ENCODE measurements at regions not wholly inside any gene's neighbourhood (a gene's known extent, or its start where the extent isn't known, plus 50 kb on each side); places are given as distances from the start of the nearest gene placed in this dataset.
A peak's percentile ranks its signal among the peaks of the same experiment; 100 is the strongest.
"Not testable (repeated sequence)": the region's sequence is repeated elsewhere in the genome, so short reads cannot be mapped to it uniquely, and the experiment has no call there.

GRCh38 chr6:15121443-15121842, 124.4 kb upstream of the JARID2 start:
- no peak for DNase-seq

DNA sequence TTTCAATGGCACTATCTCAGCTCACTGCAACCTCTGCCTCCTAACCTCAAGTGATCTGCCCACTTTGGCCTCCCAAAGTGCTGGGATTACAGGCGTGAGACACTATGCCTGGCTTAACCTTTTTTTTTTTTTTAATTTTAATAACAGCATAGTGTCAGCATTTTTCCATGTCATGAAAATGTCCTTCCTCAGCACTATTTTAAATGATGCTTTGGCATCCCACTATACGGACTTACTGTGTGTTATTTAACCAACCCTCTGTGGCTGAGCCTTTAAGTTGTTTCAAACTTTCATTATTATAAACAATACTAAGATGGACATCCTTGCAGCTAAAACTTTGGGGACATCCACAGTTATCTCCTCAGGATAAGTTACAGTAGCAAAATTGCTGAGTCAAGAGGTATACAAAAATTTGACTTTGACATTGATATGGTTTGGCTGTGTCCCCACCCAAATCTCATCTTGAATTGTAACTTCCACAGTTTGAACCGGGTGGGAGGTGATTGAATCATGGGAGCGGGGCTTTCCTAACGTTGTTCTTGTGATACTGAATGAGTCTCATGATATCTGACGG, 123.8 kb upstream of the JARID2 start:
- DNase-seq, result no peak

- DNase-seq, result peak; percentile 47
These were observed 116.0 kb upstream of the JARID2 start for GRCh38 chr6:15129887-15130286.

DNA sequence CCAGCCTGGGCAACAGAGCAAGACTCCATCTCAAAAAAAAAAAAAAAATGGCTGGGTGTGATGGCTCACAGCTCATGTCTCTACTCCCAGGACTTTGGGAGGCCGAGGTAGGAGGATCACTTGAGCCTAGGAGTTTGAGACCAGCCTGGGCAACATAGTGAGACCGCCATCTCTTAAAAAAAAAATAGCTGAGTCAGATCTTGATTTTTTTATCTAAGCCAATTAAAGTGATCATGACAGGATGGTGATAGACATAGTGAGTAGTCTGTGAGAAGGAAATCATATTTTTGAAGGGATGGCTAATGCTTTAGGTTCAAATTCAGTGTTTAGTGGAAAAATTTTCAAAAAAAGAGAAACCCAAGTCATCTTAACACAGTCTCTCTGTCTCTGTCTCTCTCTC, 114.6 kb upstream of the JARID2 start:
- DNase-seq, result no peak

DNA sequence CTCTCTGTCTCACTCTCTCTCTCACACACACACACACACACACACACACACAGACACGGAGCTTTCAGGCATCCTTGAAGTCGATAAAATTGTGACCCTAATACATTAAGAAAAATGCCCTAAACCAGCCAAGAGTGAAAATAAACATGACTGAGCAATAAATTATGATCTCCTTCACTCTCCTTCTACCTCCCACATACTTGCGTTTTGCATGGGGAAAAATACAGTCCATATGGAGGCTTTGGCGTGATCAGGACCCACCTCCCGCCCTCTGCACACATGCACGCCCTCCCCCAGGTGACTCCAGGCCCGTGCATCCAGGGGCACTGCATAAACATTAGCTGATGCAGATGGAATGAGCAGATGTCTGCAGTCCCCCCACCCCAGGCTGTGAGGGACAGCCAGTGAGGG, 114.2 kb upstream of the JARID2 start:
- peak; percentile 81 for DNase-seq

GRCh38 chr6:15132167-15132566, 113.7 kb upstream of the JARID2 start:
- no peak for DNase-seq

- DNase-seq, result no peak
These were observed 112.8 kb upstream of the JARID2 start for GRCh38 chr6:15132854-15133670.

DNA sequence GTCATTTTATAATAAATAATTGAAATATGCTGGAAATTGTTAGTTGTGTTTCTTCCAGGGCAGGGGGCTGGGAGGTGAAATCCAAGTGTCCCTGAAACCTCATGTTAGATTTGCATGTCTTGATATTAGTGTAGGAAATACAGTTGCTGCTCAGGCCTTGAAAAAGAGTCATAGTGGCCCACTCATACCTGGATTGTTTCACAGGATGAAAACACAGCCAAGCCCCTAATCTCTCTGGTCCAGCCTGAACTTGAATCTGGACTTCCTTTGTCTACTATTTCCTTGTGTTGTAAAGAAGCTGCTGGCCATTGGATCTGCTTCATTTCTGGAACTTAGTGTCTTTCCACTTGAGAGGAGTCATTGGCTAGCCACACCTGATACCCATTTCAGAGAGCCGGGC, 108.8 kb upstream of the JARID2 start:
- no peak for DNase-seq

GRCh38 chr6:15143086-15143485, 102.8 kb upstream of the JARID2 start:
- DNase-seq, result no peak

DNA sequence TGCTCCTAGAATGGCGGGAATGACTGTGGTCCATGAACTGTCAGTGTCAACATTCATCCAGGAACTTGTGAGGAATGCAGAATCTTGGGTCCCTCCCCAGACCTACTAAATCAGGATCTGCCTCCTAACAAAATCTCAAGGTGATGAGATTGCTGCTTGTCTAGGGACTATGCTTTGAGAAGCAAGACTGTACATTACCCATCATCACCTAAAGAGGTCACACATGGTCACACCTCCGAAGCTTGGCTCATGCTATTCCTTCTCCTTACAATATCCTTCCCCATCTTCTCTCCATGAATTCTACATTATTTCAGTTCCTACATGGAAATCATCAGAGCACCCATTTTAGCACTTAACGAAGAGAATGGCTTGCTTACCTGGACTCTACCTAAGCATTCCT, 102.3 kb upstream of the JARID2 start:
- DNase-seq, result no peak

DNA sequence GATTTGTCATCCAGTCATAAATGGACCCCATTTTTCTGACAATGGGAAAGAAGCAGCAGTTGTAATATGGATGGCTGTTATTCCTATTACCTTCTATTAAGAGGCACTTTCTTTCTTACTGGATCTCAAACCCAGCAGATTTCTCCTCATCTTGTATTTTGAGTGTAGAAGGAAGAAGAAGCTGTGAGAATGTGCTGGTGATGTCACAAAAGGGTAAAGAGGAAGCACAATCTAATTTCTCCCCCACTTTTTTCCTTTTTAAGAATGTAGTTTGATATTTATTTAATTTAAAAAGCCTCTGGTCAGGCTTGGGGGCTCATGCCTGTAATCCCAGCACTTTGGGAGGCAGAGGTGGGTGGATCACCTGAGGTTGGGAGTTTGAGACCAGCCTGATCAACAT, 100.0 kb upstream of the JARID2 start:
- no peak for DNase-seq

DNA sequence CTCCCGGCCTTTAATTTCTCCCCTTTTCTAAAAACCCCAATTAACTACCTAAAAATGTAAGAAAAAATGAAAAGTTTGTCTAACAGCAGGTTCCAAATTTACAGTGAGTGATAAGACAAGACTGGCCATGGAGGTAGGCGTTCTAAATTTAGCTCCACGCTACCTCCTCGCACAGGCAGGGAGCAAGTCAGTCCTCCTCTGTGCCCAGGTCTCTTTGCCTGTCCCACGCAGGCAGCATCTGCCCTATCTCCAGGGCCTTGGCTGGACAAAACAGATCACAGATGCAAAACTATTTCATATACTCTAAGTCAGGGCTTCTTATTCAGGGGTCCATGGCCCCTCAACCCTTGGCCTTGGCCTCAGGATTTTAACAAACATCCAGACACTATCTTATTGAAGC, 98.0 kb upstream of the JARID2 start:
- DNase-seq, result no peak

DNA sequence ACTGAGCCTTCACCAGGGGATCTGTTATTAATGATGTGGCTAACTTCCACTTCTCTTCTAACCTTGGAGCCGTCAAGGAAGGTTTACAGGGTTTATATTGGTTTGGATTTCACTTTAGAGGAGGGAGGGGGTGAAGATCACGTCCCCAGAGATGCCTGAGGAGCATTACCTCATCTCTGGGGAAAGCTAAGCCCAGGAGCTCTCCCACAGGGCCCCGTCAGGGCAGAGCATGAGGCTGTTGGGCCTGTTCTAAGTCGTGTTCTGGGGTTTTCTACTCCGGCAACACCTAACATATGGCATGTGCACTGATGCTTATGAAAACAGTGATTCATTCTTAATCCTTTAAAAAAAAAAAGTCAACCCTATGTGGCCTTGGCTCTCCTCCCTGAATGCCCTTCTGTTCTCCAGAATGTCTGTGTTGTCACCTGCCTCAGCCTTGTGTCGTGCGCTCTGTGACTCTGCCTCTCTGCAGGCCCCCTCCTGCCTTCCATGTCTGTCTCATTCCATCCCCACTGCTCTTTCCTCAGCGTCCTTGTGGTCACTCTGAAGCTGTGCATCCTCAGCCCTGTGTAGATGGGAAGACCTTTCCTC, 97.4 kb upstream of the JARID2 start:
- DNase-seq, result peak; percentile 42

GRCh38 chr6:15150207-15150606, 95.7 kb upstream of the JARID2 start:
- no peak for DNase-seq

DNA sequence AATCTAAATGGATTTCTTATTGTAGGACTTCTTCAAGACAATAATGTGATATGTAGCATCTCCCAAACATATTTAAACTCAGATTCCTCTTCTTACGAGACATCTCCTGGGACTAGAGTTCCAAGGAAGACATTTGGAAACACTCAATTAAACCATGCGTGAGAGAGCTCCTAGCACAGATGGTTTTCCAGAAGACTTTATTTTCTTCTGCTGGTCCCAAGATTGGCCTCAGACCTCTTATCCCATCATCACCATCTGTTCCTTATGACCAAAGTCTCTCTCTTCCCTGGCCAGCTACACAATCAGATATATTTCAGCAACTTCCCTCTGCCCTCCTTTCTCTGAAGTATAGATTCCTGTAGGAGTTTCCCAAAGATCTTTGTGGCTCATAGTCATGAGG, 93.2 kb upstream of the JARID2 start:
- DNase-seq, result no peak

- no peak for DNase-seq
These were observed 92.7 kb upstream of the JARID2 start for GRCh38 chr6:15153191-15153590.

GRCh38 chr6:15157479-15157878, 88.4 kb upstream of the JARID2 start:
- DNase-seq, result no peak

DNA sequence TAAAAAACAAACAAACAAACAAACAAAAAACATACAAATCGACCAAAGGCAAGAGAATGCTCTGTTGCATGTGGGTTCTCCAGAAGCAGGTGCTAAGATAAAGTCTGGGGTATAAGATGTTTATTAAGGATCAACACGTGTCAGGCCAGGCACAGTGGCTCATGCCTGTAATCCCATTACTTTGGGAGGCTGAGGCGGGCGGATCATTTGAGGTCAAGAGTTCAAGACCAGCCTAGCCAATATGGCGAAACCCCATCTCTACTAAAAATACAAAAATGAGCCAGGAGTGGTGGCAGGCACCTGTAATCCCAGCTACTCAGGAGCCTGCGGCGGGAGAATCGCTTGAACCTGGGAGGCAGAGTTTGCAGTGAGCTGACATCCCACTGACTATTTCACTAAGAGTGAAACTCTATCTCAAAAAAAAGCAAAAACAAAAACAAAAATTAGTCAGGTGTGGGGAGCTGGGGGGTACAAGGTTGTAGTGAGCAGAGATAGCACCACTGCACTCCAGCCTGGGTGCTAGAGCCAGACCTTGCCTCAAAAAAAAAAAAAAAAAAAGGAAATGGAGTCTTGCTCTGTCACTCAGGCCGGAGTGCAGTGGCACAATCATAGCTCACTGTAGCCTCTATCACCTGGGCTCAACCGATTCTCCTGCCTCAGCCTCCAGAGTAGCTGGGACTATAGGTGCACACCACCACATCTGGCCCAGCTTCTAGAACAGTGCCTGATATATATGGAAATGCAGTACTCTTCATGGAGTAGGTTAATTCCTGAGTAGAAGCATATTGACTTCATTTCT, 86.8 kb upstream of the JARID2 start:
- no peak for DNase-seq

DNA sequence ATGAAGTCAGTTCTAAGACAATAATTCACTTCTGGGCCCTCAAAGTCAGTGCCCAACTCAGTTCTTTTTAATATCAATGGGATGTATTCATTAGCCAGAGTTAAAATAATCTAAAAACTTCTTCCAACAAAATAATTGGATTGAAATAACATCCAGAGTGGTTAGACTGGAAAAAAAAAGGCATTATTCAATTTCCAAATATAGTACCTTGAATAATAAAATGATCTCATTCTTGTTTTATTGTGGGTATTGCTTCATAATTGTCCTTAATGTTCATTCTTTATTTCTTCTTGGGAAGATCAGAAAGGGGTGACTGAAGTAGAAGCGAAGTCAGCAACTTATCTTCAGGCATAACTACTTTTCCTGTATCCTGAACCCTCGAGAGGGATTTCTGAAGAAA, 85.1 kb upstream of the JARID2 start:
- no peak for DNase-seq

GRCh38 chr6:15164855-15165254, 81.0 kb upstream of the JARID2 start:
- not testable (repeated sequence) for DNase-seq

DNA sequence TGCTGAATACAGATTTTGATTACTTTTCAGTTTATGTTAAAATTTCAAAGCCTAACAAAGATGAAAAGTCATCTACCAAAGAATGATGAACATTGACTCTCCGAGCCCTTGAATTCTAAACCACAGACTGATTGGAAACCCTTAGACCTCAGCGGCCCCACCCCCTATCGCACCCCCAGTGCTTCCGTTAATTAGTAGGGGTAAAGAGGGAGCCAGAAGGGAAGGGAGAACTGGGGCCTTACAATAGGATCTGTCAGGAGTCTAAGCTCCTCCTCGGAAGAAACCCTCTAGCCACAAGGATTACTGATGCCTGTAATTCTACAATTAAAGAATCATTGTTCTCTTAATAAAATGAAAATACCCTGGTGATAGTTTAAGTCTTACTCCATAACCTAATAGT, 79.7 kb upstream of the JARID2 start:
- DNase-seq, result no peak

DNA sequence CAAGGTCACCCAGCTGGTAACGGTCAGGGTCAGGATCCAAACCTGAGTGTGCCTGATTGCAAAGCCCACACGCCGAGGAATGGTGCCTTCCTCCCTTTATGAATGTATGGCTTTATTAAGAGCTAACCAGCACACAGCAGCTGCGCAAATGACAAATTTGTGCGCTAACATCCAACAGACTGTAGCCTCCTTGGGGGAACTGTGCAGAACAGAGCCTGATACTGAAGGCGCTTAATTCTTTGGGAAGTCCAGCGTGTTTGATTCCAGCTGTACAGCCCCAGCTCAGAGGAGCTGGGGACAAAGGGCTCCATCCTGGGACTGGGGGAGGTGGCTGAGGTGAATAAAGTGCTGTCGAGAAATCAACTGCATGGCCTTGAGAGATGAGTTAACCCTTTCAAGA, 75.7 kb upstream of the JARID2 start:
- no peak for DNase-seq

GRCh38 chr6:15171026-15171425, 74.8 kb upstream of the JARID2 start:
- DNase-seq, result no peak
